Adrenal gland (tissue), 9 donors: ENCODE measurements at regions not wholly inside any gene's neighbourhood (a gene's known extent, or its start where the extent isn't known, plus 50 kb on each side); places are given as distances from the start of the nearest gene placed in this dataset.

Experiments used
- DNase-seq, 7 donors: peaks; one replicate each; pipeline ENCODE4 v3.0.0-alpha.2; 2019 to 2020
- H3K27ac ChIP-seq, 5 donors: fragments of 200-600 bp; sonication (generic) in 4 of 5; 1 replicate in 3 of 5; 2 replicates in 2 of 5; pipeline versions ENCODE4 v1.5.1 to v1.8.0; 2016 to 2020; ENCODE audit warnings: mild to moderate bottlenecking in 1 of 5
- H3K27me3 ChIP-seq: fragments of 200-600 bp; 2 replicates; pipeline ENCODE4 v1.8.0; 2021
- H3K36me3 ChIP-seq, 2 donors: fragments of 200-600 bp; replicated peaks in 1 of 2; 1 replicate in 1 of 2; 2 replicates in 1 of 2; pipeline versions ENCODE4 v1.5.1 to v1.8.0; 2018 to 2022
- H3K4me1 ChIP-seq, 2 donors: fragments of 200-600 bp; replicated peaks in 1 of 2; 1 replicate in 1 of 2; 2 replicates in 1 of 2; pipeline versions ENCODE4 v1.5.1 to v1.8.0; 2018 to 2021
- H3K4me3 ChIP-seq, 4 donors: fragments of 200-600 bp; sonication (generic) in 3 of 4; one replicate each; pipeline ENCODE4 v1.5.1; 2016 to 2018
- H3K9me3 ChIP-seq, 3 donors: fragments of 200-600 bp; sonication (generic) in 1 of 3; replicated peaks in 1 of 3; 1 replicate in 2 of 3; 2 replicates in 1 of 3; pipeline versions ENCODE4 v1.5.1 to v1.8.0; 2016 to 2021
- POLR2A ChIP-seq, 2 donors: fragments of 450-650 bp; IDR thresholded peaks; one replicate each; pipeline ENCODE4 v1.6.1; 2017; ENCODE audit warnings: antibody characterized with exemption in 2 of 2, mild to moderate bottlenecking in 2 of 2, moderate library complexity in 1 of 2
- WGBS, 4 donors: extraction: QIAGEN DNeasy Blood & Tissue Kit in 2 of 4; methylation state at CpG; one replicate each; pipeline versions ENCODE4 v1.1.5 to v1.1.7; 2013 to 2017; 5-methylcytosine and 5-hydroxymethylcytosine counted together
- intact Hi-C, 2 donors: fragments of 100-400 bp; cut with DNase I; formaldehyde crosslinking; loops; one replicate each; pipeline versions ENCODE4 v1.14.1 to v1.15.0; 2022 to 2023
- TF ChIP-seq, protein P1 (sequence below), 6 experiments: fragments of 450-650 bp in 4 of 6; fragments of 200-600 bp in 2 of 6; sonication (generic) in 1 of 6; IDR thresholded peaks; 1 replicate in 5 of 6; 2 replicates in 1 of 6; pipeline versions ENCODE4 v1.5.1 to v1.8.0; 2016 to 2021; ENCODE audit warnings: antibody characterized with exemption in 6 of 6, mild to moderate bottlenecking in 2 of 6, moderate library complexity in 1 of 6
- donor health status: healthy with polysubstance abuse.
- donor health status: Bipolar disorder and iron deficiency.
- donor health status: DM: yes; HTN: yes; CAD: no.
- donor health status: DM: no; HTN: no; CAD: no.
- donor health status: DM: no; HTN: no; CAD: no.

DNA sequence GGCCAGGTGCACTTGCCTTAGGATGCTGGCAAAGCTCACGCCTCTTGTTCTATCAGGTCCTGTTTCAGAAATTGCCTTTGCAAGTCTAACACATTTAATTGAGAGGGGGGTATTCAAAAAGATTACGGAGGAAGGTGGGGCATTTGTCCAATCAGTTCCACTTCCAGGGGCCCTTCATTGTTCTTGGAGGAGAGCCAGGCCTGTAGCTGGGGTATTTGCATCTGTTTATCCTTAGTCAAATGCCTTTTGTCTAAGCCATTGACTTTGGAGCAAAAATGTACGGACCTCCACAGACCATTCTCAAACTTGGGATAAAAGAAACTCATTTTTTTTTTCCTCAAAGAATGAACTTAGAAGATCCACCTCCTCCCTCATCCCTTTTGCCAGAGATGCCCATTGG lies 582.0 kb downstream of the BCL11B start:
- no peaks in the 10 kb centered on the region for H3K9me3 ChIP-seq
- no peak overlapping the region for H3K27ac ChIP-seq
- no peaks in the 10 kb centered on the region for H3K27me3 ChIP-seq
- WGBS, 4 donors: 56 to 74% (median 66%) methylated on average over 3 of the region's 3 CpGs
- H3K4me3 ChIP-seq: no peak overlapping the region
- intact Hi-C loops: no loop called here
- no peaks in the 10 kb centered on the region for H3K36me3 ChIP-seq
- H3K4me1 ChIP-seq: no peaks in the 10 kb centered on the region
- DNase-seq: no peak
- TF ChIP-seq, protein P1, sequence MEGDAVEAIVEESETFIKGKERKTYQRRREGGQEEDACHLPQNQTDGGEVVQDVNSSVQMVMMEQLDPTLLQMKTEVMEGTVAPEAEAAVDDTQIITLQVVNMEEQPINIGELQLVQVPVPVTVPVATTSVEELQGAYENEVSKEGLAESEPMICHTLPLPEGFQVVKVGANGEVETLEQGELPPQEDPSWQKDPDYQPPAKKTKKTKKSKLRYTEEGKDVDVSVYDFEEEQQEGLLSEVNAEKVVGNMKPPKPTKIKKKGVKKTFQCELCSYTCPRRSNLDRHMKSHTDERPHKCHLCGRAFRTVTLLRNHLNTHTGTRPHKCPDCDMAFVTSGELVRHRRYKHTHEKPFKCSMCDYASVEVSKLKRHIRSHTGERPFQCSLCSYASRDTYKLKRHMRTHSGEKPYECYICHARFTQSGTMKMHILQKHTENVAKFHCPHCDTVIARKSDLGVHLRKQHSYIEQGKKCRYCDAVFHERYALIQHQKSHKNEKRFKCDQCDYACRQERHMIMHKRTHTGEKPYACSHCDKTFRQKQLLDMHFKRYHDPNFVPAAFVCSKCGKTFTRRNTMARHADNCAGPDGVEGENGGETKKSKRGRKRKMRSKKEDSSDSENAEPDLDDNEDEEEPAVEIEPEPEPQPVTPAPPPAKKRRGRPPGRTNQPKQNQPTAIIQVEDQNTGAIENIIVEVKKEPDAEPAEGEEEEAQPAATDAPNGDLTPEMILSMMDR (IDR thresholded peaks at IDR 0.05): no peak
- TF ChIP-seq POLR2A (IDR thresholded peaks at IDR 0.05): no peak

DNA sequence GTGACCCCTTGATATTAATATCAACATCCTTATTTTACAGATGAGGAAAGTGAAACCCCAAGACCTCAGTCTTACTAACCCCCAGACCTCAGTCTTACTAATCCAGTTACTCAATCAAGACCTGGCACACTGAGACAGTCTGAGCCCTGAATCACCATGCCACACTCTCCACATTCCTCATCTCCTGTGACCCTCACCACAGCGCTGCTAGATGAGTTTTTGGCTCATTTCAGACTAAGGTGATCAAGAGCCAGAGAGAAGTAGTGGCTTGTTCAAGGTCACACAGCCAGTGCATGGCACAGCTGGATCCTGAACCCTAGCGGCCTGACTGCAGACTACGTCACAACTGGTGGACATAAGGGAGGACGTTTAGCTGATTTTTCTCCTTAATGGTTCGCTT lies 579.2 kb downstream of the BCL11B start:
- no peak overlapping the region for H3K4me3 ChIP-seq
- TF ChIP-seq POLR2A (IDR thresholded peaks at IDR 0.05): no peak
- TF ChIP-seq, protein P1 (IDR thresholded peaks at IDR 0.05): no peak
- WGBS, 4 donors: 44 to 55% (median 46%) methylated on average over 5 of the region's 5 CpGs
- H3K36me3 ChIP-seq: no peaks in the 10 kb centered on the region
- H3K4me1 ChIP-seq: no peaks in the 10 kb centered on the region
- H3K27ac ChIP-seq: no peak overlapping the region
- no peaks in the 10 kb centered on the region for H3K9me3 ChIP-seq
- no peaks in the 10 kb centered on the region for H3K27me3 ChIP-seq
- DNase-seq: peak in 1 of 7 donors; percentile 20
- intact Hi-C loops: no loop called here

DNA sequence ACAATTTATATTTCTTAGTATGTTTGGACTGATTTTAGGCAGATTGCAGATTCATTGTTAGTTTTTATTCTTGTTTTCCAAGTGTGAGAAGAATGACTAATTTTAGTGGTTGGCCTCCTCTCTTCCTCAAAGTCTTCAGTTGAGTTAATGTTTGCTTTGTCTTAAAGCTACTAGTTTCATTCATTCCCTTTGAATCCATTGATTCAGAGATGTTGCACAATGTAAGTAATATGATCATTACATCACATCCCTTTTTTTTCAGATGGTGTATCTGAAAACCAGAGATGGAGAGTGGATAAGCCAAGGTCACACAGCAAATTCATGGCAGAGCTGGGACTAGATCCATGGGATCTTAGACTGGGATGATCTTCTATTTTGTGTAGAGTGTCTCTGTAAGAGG lies 577.5 kb downstream of the BCL11B start:
- TF ChIP-seq POLR2A (IDR thresholded peaks at IDR 0.05): no peak
- TF ChIP-seq, protein P1 (IDR thresholded peaks at IDR 0.05): no peak
- no peak for DNase-seq
- intact Hi-C loops: no loop called here
- H3K27ac ChIP-seq: no peak overlapping the region
- no peaks in the 10 kb centered on the region for H3K9me3 ChIP-seq
- H3K27me3 ChIP-seq: no peaks in the 10 kb centered on the region
- H3K36me3 ChIP-seq: no peaks in the 10 kb centered on the region
- H3K4me3 ChIP-seq: no peak overlapping the region
- no peaks in the 10 kb centered on the region for H3K4me1 ChIP-seq

GRCh38 chr14:98695809-98696208 lies 576.2 kb downstream of the BCL11B start:
- Histone ChIP-seq H3K4me3 (no peak overlapping the region), H3K27me3 (no peaks in the 10 kb centered on the region), H3K9me3 (no peaks in the 10 kb centered on the region), H3K27ac (no peak overlapping the region), H3K36me3 (no peaks in the 10 kb centered on the region), H3K4me1 (no peaks in the 10 kb centered on the region)
- WGBS, 4 donors: 75 to 90% (median 82%) methylated on average over 1 of the region's 1 CpG
- TF ChIP-seq POLR2A (IDR thresholded peaks at IDR 0.05): no peak
- TF ChIP-seq, protein P1 (IDR thresholded peaks at IDR 0.05): no peak
- no peak for DNase-seq
- intact Hi-C loops: no loop called here
